ENCODE measurements at regions not wholly inside any gene's neighbourhood (a gene's known extent, or its start where the extent isn't known, plus 50 kb on each side); places are given as distances from the start of the nearest gene placed in this dataset.

GRCh38 chr7:136555933-136556332, 312.5 kb upstream of the CHRM2 start:
- Histone ChIP-seq H3K4me3 (no peak overlapping the region), H3K27ac (no peak overlapping the region), H3K4me1 (no peaks in the 10 kb centered on the region), H3K36me3 (no peaks in the 10 kb centered on the region), H3K27me3 (replicated peaks in 1 of 7) (no peaks in the 10 kb centered on the region), H3K9me3 (peaks cover 0 to 5% (median 0%) of the 10 kb centered on the region in 8 donors)
- no peak for DNase-seq
- WGBS, 5 donors, result 63 to 79% (median 77%) methylated on average over 5 of the region's 5 CpGs
- intact Hi-C loops (cut with DNase I; ENCODE audit: low total_unique reads), result no loop called here
- TF ChIP-seq POLR2A (IDR thresholded peaks at IDR 0.05) (no peak), CTCF (IDR thresholded peaks at IDR 0.05 in 8 of 11, conservative IDR thresholded peaks at IDR 0.05 in 3 of 11) (no peak)

GRCh38 chr7:136551618-136552017, 316.8 kb upstream of the CHRM2 start:
- H3K36me3 ChIP-seq, result no peaks in the 10 kb centered on the region

GRCh38 chr7:136549756-136550155, 318.7 kb upstream of the CHRM2 start:
- intact Hi-C loops (cut with DNase I; ENCODE audit: low total_unique reads), result no loop called here
- H3K27me3 ChIP-seq (replicated peaks in 1 of 7), result no peaks in the 10 kb centered on the region
- WGBS, 5 donors, result 56 to 74% (median 69%) methylated on average over 1 of the region's 1 CpG

More at GRCh38 chr7:136551618-136552017, 316.8 kb upstream of the CHRM2 start:
- no peaks in the 10 kb centered on the region for H3K9me3 ChIP-seq
- 77 to 93% (median 82%) methylated on average over 1 of the region's 1 CpG for WGBS, 5 donors
- intact Hi-C loops (cut with DNase I; ENCODE audit: low total_unique reads), result no loop called here
- H3K4me3 ChIP-seq, result no peak overlapping the region
- no peak overlapping the region for H3K27ac ChIP-seq
- no peaks in the 10 kb centered on the region for H3K4me1 ChIP-seq
- TF ChIP-seq POLR2AphosphoS5 (IDR thresholded peaks at IDR 0.05) (no peak), POLR2A (IDR thresholded peaks at IDR 0.05) (no peak), CTCF (IDR thresholded peaks at IDR 0.05 in 8 of 11, conservative IDR thresholded peaks at IDR 0.05 in 3 of 11) (no peak)
- no peak for DNase-seq
- no peaks in the 10 kb centered on the region for H3K27me3 ChIP-seq (replicated peaks in 1 of 7)

GRCh38 chr7:136533732-136534131, 334.7 kb upstream of the CHRM2 start:
- Histone ChIP-seq H3K27ac (no peak overlapping the region), H3K4me3 (no peak overlapping the region), H3K27me3 (replicated peaks in 1 of 7) (no peaks in the 10 kb centered on the region), H3K36me3 (no peaks in the 10 kb centered on the region), H3K9me3 (peaks cover 0 to 37% (median 10%) of the 10 kb centered on the region in 8 donors), H3K4me1 (no peaks in the 10 kb centered on the region)
- TF ChIP-seq POLR2AphosphoS5 (IDR thresholded peaks at IDR 0.05) (no peak), POLR2A (IDR thresholded peaks at IDR 0.05) (no peak), CTCF (IDR thresholded peaks at IDR 0.05 in 8 of 11, conservative IDR thresholded peaks at IDR 0.05 in 3 of 11) (no peak)
- no peak for DNase-seq
- 67 to 88% (median 84%) methylated on average over 4 to 8 of the region's 8 CpGs for WGBS, 5 donors
- intact Hi-C loops (cut with DNase I; ENCODE audit: low total_unique reads), result no loop called here

More at GRCh38 chr7:136549756-136550155, 318.7 kb upstream of the CHRM2 start:
- H3K4me1 ChIP-seq, result no peaks in the 10 kb centered on the region
- H3K36me3 ChIP-seq, result no peaks in the 10 kb centered on the region
- no peak overlapping the region for H3K4me3 ChIP-seq
- no peak for DNase-seq
- H3K27ac ChIP-seq, result no peak overlapping the region
- TF ChIP-seq POLR2AphosphoS5 (IDR thresholded peaks at IDR 0.05), result no peak
- no peaks in the 10 kb centered on the region for H3K9me3 ChIP-seq

GRCh38 chr7:136530831-136531230, 337.6 kb upstream of the CHRM2 start:
- no peaks in the 10 kb centered on the region for H3K36me3 ChIP-seq
- H3K27me3 ChIP-seq (replicated peaks in 1 of 7), result no peaks in the 10 kb centered on the region
- intact Hi-C loops (cut with DNase I; ENCODE audit: low total_unique reads), result no loop called here
- TF ChIP-seq POLR2A (IDR thresholded peaks at IDR 0.05) (no peak), CTCF (IDR thresholded peaks at IDR 0.05 in 8 of 11, conservative IDR thresholded peaks at IDR 0.05 in 3 of 11) (no peak), POLR2AphosphoS5 (IDR thresholded peaks at IDR 0.05) (no peak)
- no peaks in the 10 kb centered on the region for H3K4me1 ChIP-seq
- peaks cover 0 to 50% (median 33%) of the 10 kb centered on the region in 8 donors for H3K9me3 ChIP-seq
- H3K27ac ChIP-seq, result no peak overlapping the region
- H3K4me3 ChIP-seq, result no peak overlapping the region
- DNase-seq, result no peak
